HG02970 (cell line): ENCODE measurements at regions not wholly inside any gene's neighbourhood (a gene's known extent, or its start where the extent isn't known, plus 50 kb on each side); places are given as distances from the start of the nearest gene placed in this dataset.
"Not testable (repeated sequence)": the region's sequence is repeated elsewhere in the genome, so short reads cannot be mapped to it uniquely, and the experiment has no call there.

Source experiments
- ATAC-seq: cut with Tn5 transposase; IDR thresholded peaks from one replicate; pipeline ENCODE4 v1.9.1; 2021; ENCODE audit warnings: mild to moderate bottlenecking, moderate library complexity, moderate number of reproducible peaks; ENCODE audit not compliant: unreplicated experiment, low FRiP score

DNA sequence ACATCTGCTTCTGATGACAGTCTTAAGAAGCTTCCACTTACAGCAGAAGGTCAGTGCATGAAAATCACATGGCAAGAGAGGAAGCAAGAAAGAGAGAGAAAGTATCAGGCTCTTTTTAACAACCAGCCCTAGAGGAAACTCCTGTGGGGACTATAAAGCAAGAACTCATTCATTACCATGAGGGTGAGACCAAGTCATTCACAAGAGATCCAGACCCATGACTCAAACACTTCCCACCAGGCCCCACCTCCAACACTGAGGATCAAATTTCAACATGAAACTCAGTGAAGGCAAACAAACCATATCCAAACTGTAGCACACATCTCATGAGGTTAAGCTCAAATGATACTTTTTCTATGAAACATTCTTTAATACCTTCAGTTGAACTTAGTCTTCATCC lies 643.2 kb upstream of the SYNCRIP start:
- ATAC-seq = no peak

DNA sequence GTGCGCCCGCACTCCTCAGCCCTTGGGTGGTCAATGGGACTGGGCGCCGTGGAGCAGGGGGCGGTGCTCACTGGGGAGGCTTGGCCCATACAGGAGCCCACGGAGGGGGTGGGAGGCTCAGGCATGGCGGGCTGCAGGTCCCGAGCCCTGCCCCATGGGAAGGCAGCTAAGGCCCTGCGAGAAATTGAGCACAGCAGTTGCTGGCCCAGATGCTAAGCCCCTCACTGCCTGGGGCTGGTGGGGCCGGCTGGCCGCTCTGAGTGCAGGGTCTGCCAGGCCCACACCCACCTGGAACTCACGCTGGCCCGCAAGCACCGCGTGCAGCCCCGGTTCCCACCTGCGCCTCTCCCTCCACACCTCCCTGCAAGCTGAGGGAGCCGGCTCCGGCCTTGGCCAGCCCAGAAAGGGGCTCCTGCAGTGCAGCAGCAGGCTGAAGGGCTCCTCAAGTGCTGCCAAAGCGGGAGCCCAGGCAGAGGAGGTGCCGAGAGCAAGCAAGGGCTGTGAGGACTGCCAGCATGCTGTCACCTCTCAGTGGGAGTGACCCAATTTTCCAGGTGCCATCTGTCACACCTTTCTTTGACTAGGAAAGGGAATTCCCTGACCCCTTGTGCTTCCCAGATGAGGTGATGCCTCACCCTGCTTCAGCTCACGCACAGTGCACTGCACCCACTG lies 642.3 kb upstream of the SYNCRIP start:
- not testable (repeated sequence) for ATAC-seq

DNA sequence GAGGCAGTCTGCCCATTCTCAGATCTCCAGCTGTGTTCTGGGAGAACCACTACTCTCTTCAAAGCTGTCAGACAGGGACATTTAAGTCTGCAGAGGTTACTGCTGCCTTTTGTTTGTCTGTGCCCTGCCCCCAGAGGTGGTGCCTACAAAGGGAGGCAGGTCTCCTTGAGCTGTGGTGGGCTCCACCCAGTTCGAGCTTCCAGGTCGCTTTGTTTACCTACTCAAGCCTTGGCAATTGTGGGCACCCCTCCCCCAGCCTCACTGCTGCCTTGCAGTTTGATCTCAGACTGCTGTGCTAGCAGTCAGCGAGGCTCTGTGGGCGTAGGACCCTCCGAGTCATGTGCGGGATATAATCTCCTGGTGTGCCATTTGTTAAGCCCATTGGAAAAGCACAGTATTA lies 640.9 kb upstream of the SYNCRIP start:
- not testable (repeated sequence) for ATAC-seq

DNA sequence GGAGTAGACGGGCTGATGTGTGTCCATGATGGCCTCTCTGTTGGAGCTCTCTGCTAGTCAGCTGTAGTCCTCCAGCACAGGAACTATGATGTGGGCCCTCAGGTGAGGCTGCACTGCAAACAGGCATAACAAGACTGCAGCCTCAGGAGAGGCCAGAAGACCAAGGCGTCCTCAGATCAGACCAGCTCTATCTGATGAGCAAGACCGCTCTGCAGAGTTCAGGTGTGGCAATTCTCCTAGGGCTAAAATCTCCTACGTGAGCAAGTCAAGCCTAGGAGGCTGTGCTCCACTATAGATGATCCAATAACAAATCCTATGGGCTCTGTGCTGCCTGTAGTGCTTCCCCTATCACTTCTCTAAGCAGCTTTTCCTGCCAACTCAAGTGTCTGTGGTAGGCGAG lies 633.4 kb upstream of the SYNCRIP start:
- ATAC-seq = no peak

- no peak for ATAC-seq
Observed at GRCh38 chr6:86273936-86274335, 631.2 kb upstream of the SYNCRIP start.

DNA sequence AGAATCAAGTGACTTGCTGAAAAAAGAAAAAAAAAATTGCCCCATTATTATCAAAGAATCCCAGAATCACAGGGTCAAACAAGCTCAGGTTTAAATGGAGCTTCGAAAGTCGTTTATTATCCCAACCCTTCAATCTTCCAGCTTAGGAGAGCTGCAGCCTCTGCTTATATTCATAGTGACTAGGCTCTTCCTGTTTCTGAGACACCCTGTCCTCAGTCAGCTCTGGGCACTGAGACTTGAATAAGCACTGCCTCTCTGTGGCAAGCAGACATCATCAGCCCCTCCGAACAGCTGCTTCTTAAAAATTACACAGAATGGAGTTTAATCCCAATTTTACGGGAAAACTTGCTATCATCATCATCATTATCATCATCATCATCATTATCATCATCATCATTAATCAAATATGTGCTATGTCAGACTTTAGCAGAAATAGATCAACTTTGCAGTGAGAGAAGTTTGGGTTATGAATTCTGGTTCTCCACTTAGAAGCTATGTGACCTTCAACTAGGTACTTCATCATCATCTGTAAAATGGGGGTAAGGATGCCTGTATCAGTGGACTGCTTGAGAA lies 614.0 kb upstream of the SYNCRIP start:
- ATAC-seq = no peak

- ATAC-seq = no peak
Observed at GRCh38 chr6:86255973-86256372, 613.3 kb upstream of the SYNCRIP start.

DNA sequence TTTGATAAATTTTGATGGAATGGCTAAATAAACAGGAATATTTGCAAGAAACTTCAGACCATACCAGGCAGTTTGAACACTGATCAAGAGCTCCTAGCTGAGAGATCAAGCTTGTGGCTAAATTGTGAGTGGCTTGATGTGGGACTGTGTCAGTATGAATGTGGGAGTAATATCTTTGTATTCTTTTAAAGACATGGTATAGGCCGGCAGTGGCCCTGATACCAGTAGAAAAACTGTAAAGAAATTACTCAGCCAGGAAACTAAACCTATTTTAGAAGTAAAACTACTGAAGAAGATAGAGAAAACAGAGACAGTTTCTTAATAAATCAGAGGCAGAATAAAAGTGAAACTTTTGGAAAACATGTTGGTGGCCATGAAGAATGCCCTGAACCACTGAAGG lies 608.4 kb upstream of the SYNCRIP start:
- no peak for ATAC-seq

DNA sequence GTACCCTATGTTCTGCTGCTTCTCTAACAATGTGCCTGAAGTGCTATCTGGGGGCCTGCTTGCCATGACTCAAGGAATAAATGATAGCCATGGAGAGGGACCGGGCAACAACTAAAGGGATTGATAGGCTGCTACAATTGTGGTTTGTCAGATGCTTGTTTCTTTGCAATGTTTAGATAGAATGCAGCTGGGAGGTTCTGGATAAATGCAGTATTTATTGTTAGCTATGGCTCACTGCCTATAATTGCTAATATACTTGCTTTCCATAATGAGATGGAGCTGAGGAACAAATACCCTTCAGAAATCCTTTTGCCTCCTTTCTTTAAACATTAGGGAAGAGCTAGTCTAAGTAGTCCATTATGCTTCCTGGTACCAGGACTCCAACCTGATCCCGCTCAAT lies 575.2 kb upstream of the SYNCRIP start:
- ATAC-seq = no peak

DNA sequence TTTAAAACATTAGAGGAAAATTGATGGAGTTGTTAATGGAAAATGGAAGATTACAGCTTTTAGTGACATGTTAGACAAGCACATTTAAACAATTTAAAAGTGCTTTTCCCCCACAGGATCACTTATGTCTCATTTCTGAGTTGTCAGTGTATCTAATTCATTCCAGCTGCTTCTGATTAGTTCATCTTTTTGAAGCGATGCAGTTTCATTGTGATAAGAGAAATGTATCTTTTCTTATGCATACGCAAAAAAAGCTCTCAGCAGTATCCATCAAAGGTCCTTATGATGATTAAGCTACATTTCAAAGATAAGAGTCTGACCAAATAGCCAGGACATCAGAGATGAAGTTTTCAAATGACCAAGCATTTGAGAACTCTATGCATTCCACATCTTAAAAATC lies 572.6 kb upstream of the SYNCRIP start:
- ATAC-seq = no peak

GRCh38 chr6:86205980-86206379 lies 563.3 kb upstream of the SYNCRIP start:
- no peak for ATAC-seq

DNA sequence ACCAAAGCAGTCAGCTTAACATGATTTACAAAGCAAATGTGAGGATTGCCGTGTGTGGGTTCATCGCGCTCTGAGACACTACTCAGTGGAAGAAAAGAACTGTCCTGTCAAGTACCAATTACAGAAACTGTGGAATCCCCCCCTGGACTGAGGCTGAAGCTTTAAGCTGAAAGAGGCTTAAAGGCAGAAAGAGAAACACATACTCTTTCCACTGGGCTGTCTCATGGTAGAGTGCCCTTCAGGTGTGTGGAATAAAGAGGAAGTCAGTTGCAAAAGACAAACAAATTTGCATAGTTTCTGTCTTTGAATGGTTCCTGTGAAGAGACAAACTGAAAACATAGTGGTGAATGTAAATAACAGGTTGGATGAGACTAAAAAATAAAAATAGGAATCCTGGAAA lies 560.4 kb upstream of the SYNCRIP start:
- no peak for ATAC-seq

DNA sequence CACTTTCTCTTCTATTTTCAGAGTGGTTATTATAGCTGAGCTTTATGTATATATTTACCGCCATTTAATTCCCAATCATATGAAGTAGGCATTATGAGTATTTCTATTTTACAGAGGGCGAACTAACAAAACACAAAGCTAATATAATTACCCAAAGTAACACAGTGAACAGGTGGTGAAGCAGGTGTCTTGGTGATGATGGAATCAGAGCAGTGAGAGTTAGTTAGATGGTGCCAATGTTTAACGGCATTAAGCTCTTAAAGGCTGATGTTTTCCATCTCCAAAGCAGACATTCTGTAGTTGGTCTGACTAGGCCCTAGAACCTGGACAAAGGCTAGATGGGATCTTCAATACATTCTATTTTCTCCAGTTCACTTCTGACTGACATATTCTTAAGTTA lies 551.1 kb upstream of the SYNCRIP start:
- ATAC-seq = no peak

DNA sequence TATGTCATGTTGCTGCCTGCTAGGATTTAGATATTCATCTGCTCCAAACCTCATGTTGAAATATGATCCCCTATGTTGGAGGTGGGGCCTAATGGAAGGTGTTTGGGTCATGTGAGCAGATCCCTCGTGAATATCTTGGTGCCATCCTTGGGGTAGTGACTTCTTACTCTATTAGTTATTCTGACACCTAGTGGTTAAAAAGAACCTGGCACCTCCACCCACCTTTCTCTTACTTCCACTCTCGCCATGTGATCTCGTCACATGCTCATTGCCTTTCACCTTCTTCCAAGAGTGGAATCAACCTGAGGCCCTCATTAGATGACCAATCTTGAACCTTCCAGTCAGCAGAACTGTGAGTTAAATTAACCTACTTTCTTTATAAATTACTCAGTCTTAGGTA lies 549.4 kb upstream of the SYNCRIP start:
- peak; percentile 71 for ATAC-seq

DNA sequence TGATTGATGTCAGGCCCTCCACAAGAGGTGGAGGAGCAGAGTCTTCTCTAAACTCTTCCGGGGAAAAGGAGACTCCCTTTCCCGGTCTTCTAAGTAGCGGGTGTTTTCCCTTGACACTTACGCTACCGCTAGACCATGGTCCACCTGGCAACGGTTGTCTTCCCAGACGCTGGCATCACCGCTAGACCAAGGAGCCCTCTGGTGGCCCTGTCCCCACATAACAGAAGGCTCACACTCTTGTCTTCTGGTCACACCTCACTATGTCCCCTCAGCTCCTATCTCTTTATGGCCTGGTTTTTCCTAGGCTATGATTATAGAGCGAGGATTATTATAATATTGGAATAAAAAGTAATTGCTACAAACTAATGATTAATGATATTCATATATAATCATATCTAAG lies 532.5 kb upstream of the SYNCRIP start:
- not testable (repeated sequence) for ATAC-seq

DNA sequence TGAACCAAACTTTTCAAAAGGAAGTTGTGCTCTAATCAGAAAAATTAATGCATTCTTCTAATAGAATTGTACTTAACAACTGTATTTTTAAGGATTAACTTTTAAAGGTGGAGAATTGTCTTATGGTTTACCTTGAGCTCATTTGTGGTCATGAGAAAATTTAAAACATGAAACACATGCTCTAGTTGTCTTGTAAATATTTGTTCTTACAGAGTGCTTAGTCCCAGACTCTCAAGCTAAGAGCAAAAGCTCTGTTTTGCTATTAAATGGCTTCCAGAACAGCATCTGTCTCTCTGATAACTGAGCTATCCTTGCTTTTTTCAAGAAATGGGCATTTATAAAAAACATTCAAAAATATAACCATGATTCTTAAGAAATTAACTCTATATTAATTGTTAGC lies 512.2 kb upstream of the SYNCRIP start:
- ATAC-seq = no peak

DNA sequence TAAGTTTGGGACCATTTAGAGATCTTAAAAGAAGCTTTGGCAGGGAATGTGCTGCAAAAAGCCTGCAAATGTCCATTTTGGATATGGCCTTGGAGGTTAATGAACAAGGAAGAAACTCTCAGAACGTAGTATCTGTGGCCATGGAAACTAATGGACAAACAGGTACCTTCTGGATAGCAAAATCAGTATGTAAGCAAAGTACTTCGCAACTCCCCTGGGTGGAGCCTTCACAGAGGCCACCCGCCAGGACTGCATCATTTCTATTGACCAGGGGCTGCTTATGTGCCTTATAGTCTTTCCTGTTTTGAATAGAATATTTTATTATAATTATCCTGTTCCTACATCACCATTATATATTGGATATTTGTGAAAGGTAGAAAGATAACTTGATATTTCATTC lies 510.8 kb upstream of the SYNCRIP start:
- no peak for ATAC-seq

GRCh38 chr6:86152546-86152945 lies 509.9 kb upstream of the SYNCRIP start:
- ATAC-seq = no peak

- ATAC-seq = no peak
Observed at GRCh38 chr6:86148586-86148985, 505.9 kb upstream of the SYNCRIP start.

DNA sequence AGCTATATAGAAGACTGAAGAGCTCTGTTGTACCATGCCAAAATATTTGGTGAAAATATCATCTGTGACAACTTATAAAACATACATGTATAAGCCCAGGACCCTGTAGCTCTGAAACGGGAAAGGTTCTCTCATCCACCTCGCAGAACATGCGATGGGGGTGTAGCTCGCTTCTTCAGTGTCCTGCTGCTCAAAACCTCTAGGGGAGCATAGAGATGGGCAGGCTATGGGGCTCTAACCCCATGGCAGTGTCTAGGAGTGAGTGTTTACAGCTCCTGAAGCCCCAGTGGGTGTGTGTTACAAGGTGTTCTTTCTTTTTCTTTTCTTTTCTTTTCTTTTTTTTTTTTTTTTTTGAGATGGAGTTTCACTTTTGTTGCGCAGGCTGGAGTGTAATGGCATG lies 505.2 kb upstream of the SYNCRIP start:
- no peak for ATAC-seq

DNA sequence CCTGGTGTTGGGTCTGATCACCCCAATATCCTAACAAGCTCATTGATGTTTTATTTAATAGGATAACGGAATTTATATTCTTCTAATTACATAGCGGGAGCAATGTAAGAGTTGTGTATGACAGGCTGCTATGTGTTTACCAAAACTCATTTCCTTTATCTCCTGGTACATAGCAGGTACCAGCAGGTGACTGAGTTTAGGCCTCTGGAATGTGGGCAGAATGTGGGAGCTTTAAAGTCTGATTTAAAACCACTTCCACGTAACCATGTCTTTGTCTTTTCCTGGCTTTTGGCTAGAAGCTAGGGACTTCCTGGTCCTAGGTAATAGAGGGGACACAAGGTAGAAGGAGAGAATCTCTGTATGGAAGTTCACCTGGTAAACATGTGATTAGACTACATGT lies 504.6 kb upstream of the SYNCRIP start:
- no peak for ATAC-seq

GRCh38 chr6:86146751-86147150 lies 504.1 kb upstream of the SYNCRIP start:
- not testable (repeated sequence) for ATAC-seq

DNA sequence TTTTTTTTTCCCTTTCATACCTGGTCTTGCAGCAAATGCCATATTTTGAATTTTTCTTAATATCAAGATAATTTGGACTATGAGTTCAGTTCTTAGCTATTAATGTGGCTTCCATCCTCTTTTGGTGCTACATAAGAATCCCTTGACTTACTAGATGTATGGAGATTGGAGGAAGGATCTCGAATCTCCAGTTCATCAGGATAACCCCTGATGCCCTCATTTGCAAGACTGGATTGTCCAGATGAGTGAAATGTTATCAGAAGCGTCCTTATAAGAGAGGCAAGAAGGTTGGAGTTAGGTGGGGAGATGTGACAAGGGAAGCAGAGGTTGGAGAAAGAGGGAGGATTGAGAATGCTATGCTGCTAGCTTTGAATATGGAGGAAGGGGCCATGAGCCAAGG lies 499.6 kb upstream of the SYNCRIP start:
- no peak for ATAC-seq
